ENCODE measurements at regions not wholly inside any gene's neighbourhood (a gene's known extent, or its start where the extent isn't known, plus 50 kb on each side); places are given as distances from the start of the nearest gene placed in this dataset.

DNA sequence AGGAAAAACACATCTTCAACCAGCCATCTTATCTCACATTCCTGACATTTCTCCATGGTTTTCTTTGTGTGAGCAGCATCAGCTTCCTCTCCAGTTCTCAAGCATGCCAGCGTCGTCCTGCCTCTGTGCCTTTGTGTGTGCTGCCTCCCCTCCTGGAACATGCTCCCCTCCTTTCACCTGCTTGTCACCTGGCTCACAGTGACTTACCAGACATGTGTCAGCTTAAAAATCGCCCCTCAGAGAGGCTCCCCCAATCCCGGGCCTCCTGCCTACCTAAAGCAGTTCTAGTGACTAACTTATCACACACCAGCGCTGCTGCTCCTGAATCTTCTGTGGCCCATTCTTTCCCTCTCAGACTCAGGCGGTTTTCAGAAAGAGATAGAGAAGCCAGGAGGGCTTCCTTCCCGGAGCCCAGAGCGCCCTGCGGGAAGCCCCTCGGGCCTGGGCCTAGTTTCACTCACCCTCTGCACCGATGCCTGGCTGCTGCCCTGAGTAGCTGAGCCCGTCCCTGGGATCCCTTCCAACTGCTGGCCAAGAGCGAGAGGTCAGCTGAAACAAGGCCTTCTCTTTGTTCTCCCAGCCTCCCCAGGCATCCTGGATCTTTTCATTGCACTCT, 51.1 kb upstream of the MVB12B start:
- DNase-seq: no peak

DNA sequence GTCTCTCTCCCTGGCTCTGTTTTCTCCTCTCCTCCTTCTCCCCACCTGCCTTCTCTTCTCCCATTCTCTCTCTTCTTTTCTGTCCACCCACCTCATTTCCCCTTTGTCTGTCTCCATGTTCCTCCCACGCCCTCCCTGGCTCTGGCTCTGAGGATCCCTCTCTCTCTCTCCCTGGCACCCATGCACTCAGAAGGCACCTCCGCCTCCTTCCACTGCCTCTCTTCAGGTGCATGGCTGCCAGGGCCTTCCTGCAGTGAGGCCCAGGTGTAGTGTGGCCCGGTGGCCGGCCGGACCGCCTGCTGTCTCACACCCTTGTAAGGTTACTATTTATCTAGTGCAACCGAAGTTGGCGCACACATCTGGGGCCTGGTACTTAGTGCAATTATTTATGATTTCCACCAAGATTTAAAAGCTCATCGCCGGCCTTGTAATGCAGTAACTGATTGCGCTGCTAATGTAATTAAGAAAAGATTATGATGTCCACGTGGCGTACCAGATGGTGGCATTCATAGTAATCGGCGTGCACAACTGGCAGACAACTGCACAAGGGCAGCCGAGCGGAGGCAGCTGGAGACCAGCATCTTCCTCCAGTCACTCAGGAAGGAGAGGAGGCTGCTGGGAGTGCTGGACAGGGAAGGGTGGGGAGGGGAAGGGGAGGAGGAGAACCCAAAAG, 50.4 kb upstream of the MVB12B start:
- no peak for DNase-seq
